ENCODE measurements at regions not wholly inside any gene's neighbourhood (a gene's known extent, or its start where the extent isn't known, plus 50 kb on each side); places are given as distances from the start of the nearest gene placed in this dataset.

GRCh38 chr2:57615855-57616556 is 430.6 kb upstream of the VRK2 start:
- Histone ChIP-seq H3K27ac (no peak overlapping the region), H3K9me3 (no peaks in the 10 kb centered on the region), H3K4me3 (ENCODE audit: low read depth in 1 of 2, low read length in 1 of 2) (no peak overlapping the region), H3K36me3 (no peaks in the 10 kb centered on the region), H3K4me1 (ENCODE audit: control insufficient read depth in 1 of 2, insufficient read depth in 1 of 2, low read depth in 1 of 2, low read length in 1 of 2) (no peaks in the 10 kb centered on the region), H3K27me3 (no peaks in the 10 kb centered on the region)
- TF ChIP-seq, protein P1, sequence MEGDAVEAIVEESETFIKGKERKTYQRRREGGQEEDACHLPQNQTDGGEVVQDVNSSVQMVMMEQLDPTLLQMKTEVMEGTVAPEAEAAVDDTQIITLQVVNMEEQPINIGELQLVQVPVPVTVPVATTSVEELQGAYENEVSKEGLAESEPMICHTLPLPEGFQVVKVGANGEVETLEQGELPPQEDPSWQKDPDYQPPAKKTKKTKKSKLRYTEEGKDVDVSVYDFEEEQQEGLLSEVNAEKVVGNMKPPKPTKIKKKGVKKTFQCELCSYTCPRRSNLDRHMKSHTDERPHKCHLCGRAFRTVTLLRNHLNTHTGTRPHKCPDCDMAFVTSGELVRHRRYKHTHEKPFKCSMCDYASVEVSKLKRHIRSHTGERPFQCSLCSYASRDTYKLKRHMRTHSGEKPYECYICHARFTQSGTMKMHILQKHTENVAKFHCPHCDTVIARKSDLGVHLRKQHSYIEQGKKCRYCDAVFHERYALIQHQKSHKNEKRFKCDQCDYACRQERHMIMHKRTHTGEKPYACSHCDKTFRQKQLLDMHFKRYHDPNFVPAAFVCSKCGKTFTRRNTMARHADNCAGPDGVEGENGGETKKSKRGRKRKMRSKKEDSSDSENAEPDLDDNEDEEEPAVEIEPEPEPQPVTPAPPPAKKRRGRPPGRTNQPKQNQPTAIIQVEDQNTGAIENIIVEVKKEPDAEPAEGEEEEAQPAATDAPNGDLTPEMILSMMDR (IDR thresholded peaks at IDR 0.05): no peak

GRCh38 chr2:57617318-57617717 is 429.3 kb upstream of the VRK2 start:
- H3K4me3 ChIP-seq (ENCODE audit: low read depth in 1 of 2, low read length in 1 of 2): no peak overlapping the region
- TF ChIP-seq, protein P1 (IDR thresholded peaks at IDR 0.05): no peak
- no peaks in the 10 kb centered on the region for H3K4me1 ChIP-seq (ENCODE audit: control insufficient read depth in 1 of 2, insufficient read depth in 1 of 2, low read depth in 1 of 2, low read length in 1 of 2)
- no peaks in the 10 kb centered on the region for H3K9me3 ChIP-seq
- no peak overlapping the region for H3K27ac ChIP-seq
- H3K27me3 ChIP-seq: no peaks in the 10 kb centered on the region
- no peaks in the 10 kb centered on the region for H3K36me3 ChIP-seq

- H3K36me3 ChIP-seq: no peaks in the 10 kb centered on the region
- TF ChIP-seq, protein P1 (IDR thresholded peaks at IDR 0.05): no peak
- H3K9me3 ChIP-seq: no peaks in the 10 kb centered on the region
- no peaks in the 10 kb centered on the region for H3K4me1 ChIP-seq (ENCODE audit: control insufficient read depth in 1 of 2, insufficient read depth in 1 of 2, low read depth in 1 of 2, low read length in 1 of 2)
- H3K27me3 ChIP-seq: no peaks in the 10 kb centered on the region
- H3K27ac ChIP-seq: no peak overlapping the region
- no peak overlapping the region for H3K4me3 ChIP-seq (ENCODE audit: low read depth in 1 of 2, low read length in 1 of 2)
Measured at GRCh38 chr2:57621122-57621663, 425.4 kb upstream of the VRK2 start.

- H3K27ac ChIP-seq: no peak overlapping the region
- H3K4me3 ChIP-seq (ENCODE audit: low read depth in 1 of 2, low read length in 1 of 2): no peak overlapping the region
- H3K9me3 ChIP-seq: no peaks in the 10 kb centered on the region
- H3K36me3 ChIP-seq: no peaks in the 10 kb centered on the region
- no peaks in the 10 kb centered on the region for H3K4me1 ChIP-seq (ENCODE audit: control insufficient read depth in 1 of 2, insufficient read depth in 1 of 2, low read depth in 1 of 2, low read length in 1 of 2)
- no peaks in the 10 kb centered on the region for H3K27me3 ChIP-seq
- TF ChIP-seq, protein P1 (IDR thresholded peaks at IDR 0.05): no peak
Measured at GRCh38 chr2:57622009-57622408, 424.6 kb upstream of the VRK2 start.

DNA sequence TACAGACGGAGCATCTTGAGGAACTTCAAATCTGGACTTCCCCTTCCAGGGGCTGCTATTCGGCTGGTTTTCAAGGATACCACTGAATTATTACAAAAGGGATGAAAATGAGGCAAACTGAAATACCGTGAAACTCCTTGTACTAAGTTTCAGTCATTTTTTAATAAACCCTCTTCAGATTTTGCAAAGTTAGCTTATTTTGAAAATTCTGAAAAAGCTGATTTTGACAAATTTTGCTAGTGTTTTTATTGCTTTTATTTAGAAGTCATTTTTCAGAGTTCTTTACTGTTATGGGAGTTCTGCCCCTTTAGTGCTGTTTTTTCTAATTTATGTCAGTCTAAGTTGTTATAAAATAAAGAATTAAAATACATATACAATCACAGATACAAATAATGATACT is 390.4 kb upstream of the VRK2 start:
- TF ChIP-seq, protein P1 (IDR thresholded peaks at IDR 0.05): no peak
- Histone ChIP-seq H3K36me3 (no peaks in the 10 kb centered on the region), H3K9me3 (peaks cover 7% of the 10 kb centered on the region), H3K27ac (no peak overlapping the region), H3K27me3 (no peaks in the 10 kb centered on the region), H3K4me3 (ENCODE audit: low read depth in 1 of 2, low read length in 1 of 2) (no peak overlapping the region), H3K4me1 (ENCODE audit: control insufficient read depth in 1 of 2, insufficient read depth in 1 of 2, low read depth in 1 of 2, low read length in 1 of 2) (no peaks in the 10 kb centered on the region)

Data from neutrophil (primary cell).